GM19328 (cell line): ENCODE measurements at regions not wholly inside any gene's neighbourhood (a gene's known extent, or its start where the extent isn't known, plus 50 kb on each side); places are given as distances from the start of the nearest gene placed in this dataset.

ENCODE experiments used
- ATAC-seq: cut with Tn5 transposase; IDR thresholded peaks from one replicate; pipeline ENCODE4 v1.9.1; 2021; ENCODE audit warnings: mild to moderate bottlenecking, moderate library complexity; ENCODE audit not compliant: unreplicated experiment

- no peak for ATAC-seq
Measured at GRCh38 chr20:40244286-40244685, 444.8 kb downstream of the MAFB start.

GRCh38 chr20:40241596-40242343 lies 447.3 kb downstream of the MAFB start:
- no peak for ATAC-seq

GRCh38 chr20:40238511-40238910 lies 450.5 kb downstream of the MAFB start:
- no peak for ATAC-seq

GRCh38 chr20:40234593-40234992 lies 454.4 kb downstream of the MAFB start:
- no peak for ATAC-seq

- no peak for ATAC-seq
Measured at GRCh38 chr20:40233406-40233805, 455.6 kb downstream of the MAFB start.

GRCh38 chr20:40232756-40233155 lies 456.3 kb downstream of the MAFB start:
- no peak for ATAC-seq

- ATAC-seq = no peak
Measured at GRCh38 chr20:40232273-40232672, 456.8 kb downstream of the MAFB start.

- ATAC-seq = no peak
Measured at GRCh38 chr20:40230486-40230885, 458.6 kb downstream of the MAFB start.

GRCh38 chr20:40225596-40225995 lies 463.4 kb downstream of the MAFB start:
- ATAC-seq = no peak

GRCh38 chr20:40223810-40224209 lies 465.2 kb downstream of the MAFB start:
- ATAC-seq = no peak

GRCh38 chr20:40218971-40219370 lies 470.1 kb downstream of the MAFB start:
- ATAC-seq = no peak

- no peak for ATAC-seq
Measured at GRCh38 chr20:40218316-40218969, 470.6 kb downstream of the MAFB start.

GRCh38 chr20:40207655-40208054 lies 481.4 kb downstream of the MAFB start:
- no peak for ATAC-seq

GRCh38 chr20:40205971-40206370 lies 483.1 kb downstream of the MAFB start:
- no peak for ATAC-seq

- no peak for ATAC-seq
Measured at GRCh38 chr20:40203032-40203431, 486.0 kb downstream of the MAFB start.

GRCh38 chr20:40197691-40198090 lies 491.3 kb downstream of the MAFB start:
- ATAC-seq = no peak

- no peak for ATAC-seq
Measured at GRCh38 chr20:40196846-40197436, 492.1 kb downstream of the MAFB start.

- no peak for ATAC-seq
Measured at GRCh38 chr20:40195742-40196141, 493.3 kb downstream of the MAFB start.

GRCh38 chr20:40192529-40192928 lies 496.5 kb downstream of the MAFB start:
- ATAC-seq = no peak

- no peak for ATAC-seq
Measured at GRCh38 chr20:40192081-40192480, 497.0 kb downstream of the MAFB start.

- no peak for ATAC-seq
Measured at GRCh38 chr20:40191573-40191972, 497.5 kb downstream of the MAFB start.

- no peak for ATAC-seq
Measured at GRCh38 chr20:40189621-40190020, 499.4 kb downstream of the MAFB start.
